Endodermal cell (in vitro differentiated cells): ENCODE measurements at regions not wholly inside any gene's neighbourhood (a gene's known extent, or its start where the extent isn't known, plus 50 kb on each side); places are given as distances from the start of the nearest gene placed in this dataset.

Experiments used
- DNase-seq: peaks from one replicate; pipeline ENCODE4 v3.0.0-alpha.2; 2017
- H3K27ac ChIP-seq: 2 replicates; pipeline ENCODE4 v1.5.1; 2013; ENCODE audit warnings: mild to moderate bottlenecking, low read depth, low read length, moderate library complexity
- H3K27me3 ChIP-seq: 2 replicates; pipeline ENCODE4 v1.6.1; 2013; ENCODE audit warnings: mild to moderate bottlenecking, low read length, moderate library complexity; ENCODE audit not compliant: insufficient read depth, control insufficient read depth, poor library complexity, severe bottlenecking
- H3K36me3 ChIP-seq: 2 replicates; pipeline ENCODE4 v1.7.0; 2013; ENCODE audit warnings: mild to moderate bottlenecking, low read length, moderate library complexity; ENCODE audit not compliant: control insufficient read depth, insufficient read depth
- H3K4me1 ChIP-seq: one replicate; pipeline ENCODE4 v1.7.0; 2013; ENCODE audit warnings: low read length; ENCODE audit not compliant: control insufficient read depth, insufficient read depth
- H3K4me3 ChIP-seq: 2 replicates; pipeline ENCODE4 v1.5.1; 2013; ENCODE audit warnings: mild to moderate bottlenecking, low read length, moderate library complexity
- H3K9ac ChIP-seq: 2 replicates; pipeline ENCODE4 v1.6.1; 2013; ENCODE audit warnings: mild to moderate bottlenecking, low read length, moderate library complexity; ENCODE audit not compliant: poor library complexity, severe bottlenecking; ENCODE audit errors: extremely low read depth
- H3K9me3 ChIP-seq: 2 replicates; pipeline ENCODE4 v1.6.1; 2013; ENCODE audit warnings: mild to moderate bottlenecking, low read length, moderate library complexity; ENCODE audit not compliant: control insufficient read depth
- H3K27ac Mint-ChIP-seq: 2 replicates; pipeline ENCODE4 v1.8.0; 2020; ENCODE audit warnings: mixed read lengths
- H3K27me3 Mint-ChIP-seq: 2 replicates; pipeline ENCODE4 v1.8.0; 2021; ENCODE audit warnings: mild to moderate bottlenecking, mixed read lengths; ENCODE audit not compliant: insufficient read depth
- H3K36me3 Mint-ChIP-seq: 2 replicates; pipeline ENCODE4 v1.8.0; 2020; ENCODE audit warnings: low read depth, mixed read lengths
- H3K4me1 Mint-ChIP-seq: 2 replicates; pipeline ENCODE4 v1.8.0; 2020; ENCODE audit warnings: mixed read lengths
- H3K4me3 Mint-ChIP-seq: 2 replicates; pipeline ENCODE4 v1.8.0; 2020; ENCODE audit warnings: mild to moderate bottlenecking, moderate library complexity, mixed read lengths
- H3K9me3 Mint-ChIP-seq: 2 replicates; pipeline ENCODE4 v1.8.0; 2020; ENCODE audit warnings: mild to moderate bottlenecking, mixed read lengths
- WGBS, 2 experiments: methylation state at CpG; one replicate each; pipeline versions ENCODE4 v1.1.5 to v1.1.7; 2013; ENCODE audit warnings: missing lambda C conversion rate in 2 of 2, mixed read lengths in 1 of 2; ENCODE audit not compliant: insufficient coverage in 1 of 2, insufficient read length in 1 of 2; 5-methylcytosine and 5-hydroxymethylcytosine counted together
- TF ChIP-seq, protein P1 (sequence below): fragments of 200-600 bp; sonication (generic); conservative IDR thresholded peaks from 2 replicates; pipeline ENCODE4 v1.5.0; 2021; ENCODE audit warnings: antibody characterized with exemption, mild to moderate bottlenecking

DNA sequence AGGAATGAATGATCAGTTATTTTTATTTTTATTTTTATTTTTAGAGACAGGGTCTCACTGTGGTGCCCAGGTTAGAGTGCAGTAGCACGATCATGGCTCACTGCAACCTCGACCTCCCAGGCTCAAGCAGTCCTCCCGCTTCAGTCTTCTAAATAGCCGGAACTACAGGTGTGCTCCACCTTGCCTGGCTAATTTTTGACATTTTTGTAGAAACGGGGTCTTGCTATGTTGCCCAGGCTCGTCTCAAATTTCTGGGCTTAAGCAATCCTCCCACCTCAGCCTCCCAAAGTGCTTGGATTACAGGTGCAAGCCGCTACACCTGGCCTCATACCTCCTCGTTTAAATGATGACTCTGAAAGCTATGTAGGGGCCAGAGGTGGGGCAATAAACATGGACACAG, 706.0 kb downstream of the MED13L start:
- H3K9me3 Mint-ChIP-seq: peaks cover 4% of the 10 kb centered on the region
- no peak overlapping the region for H3K4me3 Mint-ChIP-seq
- H3K9ac ChIP-seq: no peak overlapping the region
- no peak for DNase-seq
- no peaks in the 10 kb centered on the region for H3K9me3 ChIP-seq
- WGBS, 2 experiments: 89 to 92% methylated on average over 8 of the region's 8 CpGs
- H3K36me3 ChIP-seq: no peaks in the 10 kb centered on the region
- H3K4me1 ChIP-seq: no peaks in the 10 kb centered on the region
- H3K27me3 ChIP-seq: peaks cover 14% of the 10 kb centered on the region
- H3K4me3 ChIP-seq: no peak overlapping the region
- TF ChIP-seq, protein P1, sequence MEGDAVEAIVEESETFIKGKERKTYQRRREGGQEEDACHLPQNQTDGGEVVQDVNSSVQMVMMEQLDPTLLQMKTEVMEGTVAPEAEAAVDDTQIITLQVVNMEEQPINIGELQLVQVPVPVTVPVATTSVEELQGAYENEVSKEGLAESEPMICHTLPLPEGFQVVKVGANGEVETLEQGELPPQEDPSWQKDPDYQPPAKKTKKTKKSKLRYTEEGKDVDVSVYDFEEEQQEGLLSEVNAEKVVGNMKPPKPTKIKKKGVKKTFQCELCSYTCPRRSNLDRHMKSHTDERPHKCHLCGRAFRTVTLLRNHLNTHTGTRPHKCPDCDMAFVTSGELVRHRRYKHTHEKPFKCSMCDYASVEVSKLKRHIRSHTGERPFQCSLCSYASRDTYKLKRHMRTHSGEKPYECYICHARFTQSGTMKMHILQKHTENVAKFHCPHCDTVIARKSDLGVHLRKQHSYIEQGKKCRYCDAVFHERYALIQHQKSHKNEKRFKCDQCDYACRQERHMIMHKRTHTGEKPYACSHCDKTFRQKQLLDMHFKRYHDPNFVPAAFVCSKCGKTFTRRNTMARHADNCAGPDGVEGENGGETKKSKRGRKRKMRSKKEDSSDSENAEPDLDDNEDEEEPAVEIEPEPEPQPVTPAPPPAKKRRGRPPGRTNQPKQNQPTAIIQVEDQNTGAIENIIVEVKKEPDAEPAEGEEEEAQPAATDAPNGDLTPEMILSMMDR: no peak
- peaks cover 15% of the 10 kb centered on the region for H3K27me3 Mint-ChIP-seq
- peaks cover 2% of the 10 kb centered on the region for H3K4me1 Mint-ChIP-seq
- H3K36me3 Mint-ChIP-seq: no peaks in the 10 kb centered on the region
- no peak overlapping the region for H3K27ac Mint-ChIP-seq
- no peak overlapping the region for H3K27ac ChIP-seq

DNA sequence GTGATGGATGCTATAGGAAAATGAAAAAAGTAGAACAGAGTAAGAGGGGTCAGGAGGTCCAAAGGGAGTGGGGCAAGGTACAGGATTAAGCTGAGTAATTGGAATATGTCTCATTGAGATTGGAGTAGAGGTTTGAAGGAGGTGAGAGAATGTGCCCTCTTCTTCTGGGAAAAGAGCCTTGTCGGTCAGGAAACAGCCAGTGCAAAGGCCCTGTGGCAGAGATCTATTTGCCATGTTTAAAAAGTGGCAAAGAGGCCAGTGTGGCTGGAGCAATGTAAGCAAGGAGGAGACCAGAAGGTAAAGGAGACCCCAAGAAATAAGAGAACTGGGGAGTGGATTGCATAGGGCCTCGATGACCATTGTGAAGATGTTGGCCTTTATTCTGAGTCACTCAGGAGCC, 706.5 kb downstream of the MED13L start:
- TF ChIP-seq, protein P1: no peak
- Histone ChIP-seq H3K27me3 (peaks cover 14% of the 10 kb centered on the region), H3K9ac (no peak overlapping the region), H3K36me3 (no peaks in the 10 kb centered on the region), H3K9me3 (no peaks in the 10 kb centered on the region), H3K4me1 (no peaks in the 10 kb centered on the region), H3K27ac (no peak overlapping the region), H3K4me3 (no peak overlapping the region)
- no peak for DNase-seq
- H3K9me3 Mint-ChIP-seq: peaks cover 4% of the 10 kb centered on the region
- no peak overlapping the region for H3K4me3 Mint-ChIP-seq
- peaks cover 15% of the 10 kb centered on the region for H3K27me3 Mint-ChIP-seq
- H3K36me3 Mint-ChIP-seq: no peaks in the 10 kb centered on the region
- WGBS, 2 experiments: 90 to 93% methylated on average over 2 of the region's 2 CpGs
- H3K4me1 Mint-ChIP-seq: peaks cover 2% of the 10 kb centered on the region
- no peak overlapping the region for H3K27ac Mint-ChIP-seq

DNA sequence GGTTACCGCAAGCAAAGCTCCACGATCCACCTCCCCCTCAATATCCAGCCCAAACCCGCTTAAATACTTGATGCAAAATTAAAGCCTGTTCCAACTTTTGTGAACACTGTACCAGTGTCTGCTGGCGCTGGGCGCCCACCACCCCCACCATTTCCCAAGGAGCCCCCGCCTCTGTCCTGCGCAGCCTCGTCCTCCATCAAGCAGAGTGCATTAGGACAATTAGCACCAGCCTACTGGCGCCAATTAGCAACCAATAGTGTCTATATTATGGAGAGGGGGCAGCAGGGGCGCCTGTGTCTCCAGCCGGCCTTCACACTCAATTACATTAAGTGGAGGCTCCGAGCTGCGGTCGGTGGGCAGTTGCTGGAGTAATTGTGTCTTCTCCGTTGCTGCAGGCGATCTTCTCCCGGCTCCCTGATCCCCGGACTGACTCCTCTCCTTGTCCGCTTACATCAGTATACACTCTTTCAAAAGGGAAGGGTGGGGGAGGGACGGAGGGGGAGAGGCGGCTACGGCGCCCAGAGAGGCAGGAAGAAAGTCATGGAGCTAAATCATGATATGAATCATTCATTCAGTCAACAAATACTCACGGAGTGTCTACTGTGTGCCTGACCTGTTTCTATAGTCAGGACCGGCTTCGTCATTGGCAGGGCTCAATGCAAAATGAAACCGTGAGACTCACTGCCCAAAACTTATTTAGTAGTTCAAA, 707.3 kb downstream of the MED13L start:
- H3K27me3 Mint-ChIP-seq: peaks cover 9% of the 10 kb centered on the region
- 92 to 97% methylated on average over 9 to 24 of the region's 27 CpGs for WGBS, 2 experiments
- no peak overlapping the region for H3K27ac Mint-ChIP-seq
- TF ChIP-seq, protein P1: no peak
- Histone ChIP-seq H3K9me3 (no peaks in the 10 kb centered on the region), H3K4me3 (no peak overlapping the region), H3K27ac (peak overlapping the region; percentile 57), H3K4me1 (no peaks in the 10 kb centered on the region), H3K36me3 (no peaks in the 10 kb centered on the region), H3K27me3 (peaks cover 14% of the 10 kb centered on the region), H3K9ac (no peak overlapping the region)
- H3K4me3 Mint-ChIP-seq: no peak overlapping the region
- peaks cover 2% of the 10 kb centered on the region for H3K4me1 Mint-ChIP-seq
- DNase-seq: no peak
- peaks cover 4% of the 10 kb centered on the region for H3K9me3 Mint-ChIP-seq
- no peaks in the 10 kb centered on the region for H3K36me3 Mint-ChIP-seq
